ENCODE measurements at regions not wholly inside any gene's neighbourhood (a gene's known extent, or its start where the extent isn't known, plus 50 kb on each side); places are given as distances from the start of the nearest gene placed in this dataset.

DNA sequence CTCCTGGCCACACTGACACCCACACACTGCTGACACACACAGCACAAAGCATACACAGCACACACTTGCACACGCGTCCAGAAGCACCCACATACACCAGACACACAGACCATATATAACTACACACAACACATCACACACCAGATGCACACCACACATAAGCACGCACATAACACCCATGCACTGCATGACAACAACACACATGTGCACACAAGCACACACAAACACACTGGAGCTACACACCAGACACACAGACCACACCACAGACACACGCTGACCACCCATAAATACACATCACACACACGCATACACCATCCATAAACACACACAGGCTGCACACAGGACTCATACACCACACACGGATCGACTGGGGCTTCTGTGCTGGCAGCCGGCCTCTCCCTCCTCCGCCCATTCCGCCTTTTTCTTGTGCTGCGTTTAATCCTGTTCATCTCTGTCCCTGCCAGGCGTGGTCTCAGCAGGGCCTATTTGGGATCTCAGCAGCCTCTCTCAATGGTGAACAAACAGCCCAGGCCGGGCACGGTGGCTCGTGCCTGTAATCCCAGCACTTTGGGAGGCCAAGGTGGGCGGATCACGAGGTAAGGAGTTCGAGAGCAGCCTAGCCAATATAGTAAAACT is 396.9 kb upstream of the MYT1L start:
- POLR2A ChIA-PET, result no interaction called here
- in situ Hi-C loops (cut with MboI), result no loop called here
- WGBS (ENCODE audit: insufficient coverage, low coverage, missing lambda C conversion rate), result 1% methylated on average over 18 of the region's 18 CpGs

DNA sequence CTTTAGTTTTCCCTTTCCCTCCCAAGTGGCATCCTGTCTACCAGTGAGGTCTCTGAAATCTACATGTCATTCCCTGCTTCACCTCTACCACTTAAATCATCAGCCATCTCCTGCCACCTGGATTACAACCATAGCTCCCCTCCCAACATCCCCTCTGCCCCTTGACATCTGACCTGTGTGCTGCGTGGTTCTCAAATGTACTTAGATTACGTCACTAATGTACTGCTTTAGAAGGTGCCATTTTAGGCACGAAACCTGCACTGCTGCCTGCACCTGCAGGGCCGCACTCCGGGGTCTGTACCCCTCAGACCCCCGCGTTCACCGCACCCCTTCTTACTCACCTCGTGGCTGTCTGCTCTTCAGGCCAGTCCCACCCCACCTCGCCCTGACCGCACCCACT is 395.1 kb upstream of the MYT1L start:
- Histone ChIP-seq H2AFZ (ENCODE audit: low read depth, low read length) (no peak overlapping the region), H3K9me3 (replicated peaks; ENCODE audit: control insufficient read depth, insufficient read depth, low read depth, low read length) (no peaks in the 10 kb centered on the region), H3K4me3 (no peak overlapping the region), H3K36me3 (ENCODE audit: control insufficient read depth, insufficient read depth, low read length) (no peaks in the 10 kb centered on the region), H3K4me2 (ENCODE audit: insufficient read depth, low read length) (no peak overlapping the region), H3K9me1 (ENCODE audit: control insufficient read depth, insufficient read depth, low read length) (peaks cover 5% of the 10 kb centered on the region), H3K27ac (ENCODE audit: extremely low read depth, low read depth, low read length) (no peak overlapping the region), H3K4me1 (replicated peaks in 1 of 2; ENCODE audit: control insufficient read depth in 2 of 2, insufficient read depth in 2 of 2, low read length in 2 of 2) (no peaks in the 10 kb centered on the region), H3K9ac (ENCODE audit: insufficient read depth in 1 of 2, low read depth in 2 of 2, low read length in 2 of 2) (no peak overlapping the region), H4K20me1 (replicated peaks; ENCODE audit: control insufficient read depth, insufficient read depth, low read length) (peaks cover 4% of the 10 kb centered on the region; the same call in 1 of the 2 replicates), H3K79me2 (ENCODE audit: control insufficient read depth, insufficient read depth, low read length) (no peaks in the 10 kb centered on the region), H3K27me3 (ENCODE audit: control insufficient read depth in 2 of 2, insufficient read depth in 2 of 2, low read length in 2 of 2) (peaks cover 5 to 63% of the 10 kb centered on the region in 2 experiments; a peak in 4 of 5 replicates)
- CTCF ChIA-PET (ENCODE audit: low intra/inter-chr PET ratio), result no interaction called here
- intact Hi-C loops (cut with micrococcal nuclease) (no loop called here), in situ Hi-C loops (cut with MboI) (no loop called here)
- FAIRE-seq (no peak), DNase-seq (ENCODE audit: extremely low read depth in 1 of 4, low spot score in 3 of 4) (no peak), ATAC-seq (no peak)
- WGBS (ENCODE audit: insufficient coverage, low coverage, missing lambda C conversion rate), result 0% methylated on average over 7 of the region's 11 CpGs
- no TSS peak for BruUV-seq (replicated peaks)
- POLR2A ChIA-PET, result no interaction called here
- TF ChIP-seq NFIC (IDR thresholded peaks at IDR 0.05) (no peak), GTF2F1 (IDR thresholded peaks at IDR 0.05; ENCODE audit: low read depth, low read length) (no peak), SMARCB1 (IDR thresholded peaks at IDR 0.05; ENCODE audit: insufficient read length, low read depth) (no peak), CREBBP (IDR thresholded peaks at IDR 0.05; ENCODE audit: low read depth, low read length) (no peak), NR2C2 (CRISPR knock-in tag; IDR thresholded peaks at IDR 0.05) (no peak), NR2C2 (tag; IDR thresholded peaks at IDR 0.05) (no peak)
- TF ChIP-seq, protein P1, sequence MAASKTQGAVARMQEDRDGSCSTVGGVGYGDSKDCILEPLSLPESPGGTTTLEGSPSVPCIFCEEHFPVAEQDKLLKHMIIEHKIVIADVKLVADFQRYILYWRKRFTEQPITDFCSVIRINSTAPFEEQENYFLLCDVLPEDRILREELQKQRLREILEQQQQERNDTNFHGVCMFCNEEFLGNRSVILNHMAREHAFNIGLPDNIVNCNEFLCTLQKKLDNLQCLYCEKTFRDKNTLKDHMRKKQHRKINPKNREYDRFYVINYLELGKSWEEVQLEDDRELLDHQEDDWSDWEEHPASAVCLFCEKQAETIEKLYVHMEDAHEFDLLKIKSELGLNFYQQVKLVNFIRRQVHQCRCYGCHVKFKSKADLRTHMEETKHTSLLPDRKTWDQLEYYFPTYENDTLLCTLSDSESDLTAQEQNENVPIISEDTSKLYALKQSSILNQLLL (CRISPR knock-in tag; IDR thresholded peaks at IDR 0.05; ENCODE audit: borderline replicate concordance), result no peak
- TF ChIP-seq, protein P2, sequence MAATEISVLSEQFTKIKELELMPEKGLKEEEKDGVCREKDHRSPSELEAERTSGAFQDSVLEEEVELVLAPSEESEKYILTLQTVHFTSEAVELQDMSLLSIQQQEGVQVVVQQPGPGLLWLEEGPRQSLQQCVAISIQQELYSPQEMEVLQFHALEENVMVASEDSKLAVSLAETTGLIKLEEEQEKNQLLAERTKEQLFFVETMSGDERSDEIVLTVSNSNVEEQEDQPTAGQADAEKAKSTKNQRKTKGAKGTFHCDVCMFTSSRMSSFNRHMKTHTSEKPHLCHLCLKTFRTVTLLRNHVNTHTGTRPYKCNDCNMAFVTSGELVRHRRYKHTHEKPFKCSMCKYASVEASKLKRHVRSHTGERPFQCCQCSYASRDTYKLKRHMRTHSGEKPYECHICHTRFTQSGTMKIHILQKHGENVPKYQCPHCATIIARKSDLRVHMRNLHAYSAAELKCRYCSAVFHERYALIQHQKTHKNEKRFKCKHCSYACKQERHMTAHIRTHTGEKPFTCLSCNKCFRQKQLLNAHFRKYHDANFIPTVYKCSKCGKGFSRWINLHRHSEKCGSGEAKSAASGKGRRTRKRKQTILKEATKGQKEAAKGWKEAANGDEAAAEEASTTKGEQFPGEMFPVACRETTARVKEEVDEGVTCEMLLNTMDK (IDR thresholded peaks at IDR 0.05; ENCODE audit: borderline replicate concordance, insufficient read depth, low read depth, low read length, poor library complexity, severe bottlenecking), result no peak

More for the DNA sequence above, 396.9 kb upstream of the MYT1L start:
- BruUV-seq (replicated peaks), result no TSS peak
- no peak overlapping the region for H3K4me3 ChIP-seq
- H3K9me3 ChIP-seq (replicated peaks; ENCODE audit: control insufficient read depth, insufficient read depth, low read depth, low read length), result no peaks in the 10 kb centered on the region
- intact Hi-C loops (cut with micrococcal nuclease), result no loop called here
- no peak overlapping the region for H3K27ac ChIP-seq (ENCODE audit: extremely low read depth, low read depth, low read length)
- no peak overlapping the region for H3K9ac ChIP-seq (ENCODE audit: insufficient read depth in 1 of 2, low read depth in 2 of 2, low read length in 2 of 2)
- no peaks in the 10 kb centered on the region for H3K4me1 ChIP-seq (replicated peaks in 1 of 2; ENCODE audit: control insufficient read depth in 2 of 2, insufficient read depth in 2 of 2, low read length in 2 of 2)
- DNase-seq (ENCODE audit: extremely low read depth in 1 of 4, low spot score in 3 of 4) (no peak), FAIRE-seq (no peak), ATAC-seq (no peak)
- H4K20me1 ChIP-seq (replicated peaks; ENCODE audit: control insufficient read depth, insufficient read depth, low read length), result peaks cover 4% of the 10 kb centered on the region; the same call in 1 of the 2 replicates
- peaks cover 5% of the 10 kb centered on the region for H3K9me1 ChIP-seq (ENCODE audit: control insufficient read depth, insufficient read depth, low read length)
- no peak overlapping the region for H3K4me2 ChIP-seq (ENCODE audit: insufficient read depth, low read length)
- peaks cover 15 to 73% of the 10 kb centered on the region in 2 experiments for H3K27me3 ChIP-seq (ENCODE audit: control insufficient read depth in 2 of 2, insufficient read depth in 2 of 2, low read length in 2 of 2)
- no peaks in the 10 kb centered on the region for H3K79me2 ChIP-seq (ENCODE audit: control insufficient read depth, insufficient read depth, low read length)
- TF ChIP-seq SPI1 (IDR thresholded peaks at IDR 0.05; ENCODE audit: borderline replicate concordance, low read depth, low read length) (no peak), ZNF263 (CRISPR knock-in tag; IDR thresholded peaks at IDR 0.05; ENCODE audit: borderline replicate concordance) (no peak), ESRRB (CRISPR knock-in tag; IDR thresholded peaks at IDR 0.05; ENCODE audit: borderline replicate concordance) (no peak), SIN3B (IDR thresholded peaks at IDR 0.05; ENCODE audit: low read depth) (no peak), PHB (CRISPR knock-in tag; IDR thresholded peaks at IDR 0.05) (no peak)
- TF ChIP-seq, protein P3, sequence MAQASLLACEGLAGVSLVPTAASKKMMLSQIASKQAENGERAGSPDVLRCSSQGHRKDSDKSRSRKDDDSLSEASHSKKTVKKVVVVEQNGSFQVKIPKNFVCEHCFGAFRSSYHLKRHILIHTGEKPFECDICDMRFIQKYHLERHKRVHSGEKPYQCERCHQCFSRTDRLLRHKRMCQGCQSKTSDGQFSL (CRISPR knock-in tag; IDR thresholded peaks at IDR 0.05), result no peak
- TF ChIP-seq, protein P3 (tag; IDR thresholded peaks at IDR 0.05), result no peak
- no peaks in the 10 kb centered on the region for H3K36me3 ChIP-seq (ENCODE audit: control insufficient read depth, insufficient read depth, low read length)
- CTCF ChIA-PET (ENCODE audit: low intra/inter-chr PET ratio), result no interaction called here
- H2AFZ ChIP-seq (ENCODE audit: low read depth, low read length), result no peak overlapping the region

Measured in K562 (cell line).